Endothelial cell of umbilical vein (primary cell): ENCODE measurements at regions not wholly inside any gene's neighbourhood (a gene's known extent, or its start where the extent isn't known, plus 50 kb on each side); places are given as distances from the start of the nearest gene placed in this dataset.

Experiments
- BruUV-seq: library from RNA; stranded (reverse); fragments of 400-500 nt; replicated peaks from 2 replicates; lab custom pipeline; 2021; lab: Mats Ljungman, UMichigan
- CTCF ChIA-PET: fragments of 300-600, 350-600 bp; sonication (Branson Sonifier 250); formaldehyde crosslinking; loops from one replicate; lab custom pipeline; 2021; ENCODE audit warnings: antibody characterized with exemption, inconsistent platforms; lab: Charles Lee
- POLR2A ChIA-PET: fragments of 300-600, 350-600 bp; sonication (Branson Sonifier 250); formaldehyde crosslinking; loops from one replicate; lab custom pipeline; 2021; ENCODE audit warnings: antibody characterized with exemption, inconsistent platforms; lab: Charles Lee
- DNase-seq: peaks from one replicate; pipeline ENCODE4 v3.0.0-alpha.2; 2011; ENCODE audit warnings: low read depth, low spot score
- FAIRE-seq: peaks from 2 replicates; lab custom pipeline; 2011; peaks lifted over from hg19 to GRCh38; lab: Jason Lieb, UNC
- H2AFZ ChIP-seq: 2 replicates; pipeline ENCODE4 v1.6.0; 2012; ENCODE audit warnings: low read depth, low read length, control low read depth, inconsistent platforms
- H3K27ac ChIP-seq: 2 replicates; pipeline ENCODE4 v1.5.1; 2011; ENCODE audit warnings: low read depth, mild to moderate bottlenecking, control low read depth, low read length, moderate library complexity; ENCODE audit not compliant: insufficient read depth
- H3K27me3 ChIP-seq, 2 experiments: 2 replicates each; pipeline versions ENCODE4 v1.6.0 to v1.6.1; 2011; ENCODE audit warnings: low read length in 2 of 2, mixed read lengths in 1 of 2; ENCODE audit not compliant: control insufficient read depth in 2 of 2, insufficient read depth in 2 of 2
- H3K36me3 ChIP-seq, 2 experiments: 2 replicates in 1 of 2; 3 replicates in 1 of 2; pipeline ENCODE4 v1.5.1; 2011; ENCODE audit warnings: low read length in 2 of 2, mild to moderate bottlenecking in 1 of 2, moderate library complexity in 1 of 2; ENCODE audit not compliant: control insufficient read depth in 2 of 2, insufficient read depth in 2 of 2; ENCODE audit errors: extremely low read depth in 1 of 2
- H3K4me1 ChIP-seq: 3 replicates; pipeline ENCODE4 v1.5.1; 2011; ENCODE audit warnings: mild to moderate bottlenecking, low read length; ENCODE audit not compliant: control insufficient read depth, insufficient read depth; ENCODE audit errors: extremely low read depth
- H3K4me2 ChIP-seq: 2 replicates; pipeline ENCODE4 v1.6.1; 2011; ENCODE audit warnings: low read length, control low read depth, mixed read lengths; ENCODE audit not compliant: insufficient read depth
- H3K4me3 ChIP-seq, 3 experiments: fragments of 200-600 bp in 1 of 3; sonication (generic), shearing (Covaris generic) in 1 of 3; replicated peaks in 1 of 3; 2 replicates each; pipeline ENCODE4 v1.5.1; 2011 to 2016; ENCODE audit warnings: control low read depth in 3 of 3, low read length in 3 of 3, mild to moderate bottlenecking in 2 of 3, inconsistent platforms in 1 of 3, low read depth in 1 of 3, moderate library complexity in 1 of 3; ENCODE audit not compliant: insufficient read depth in 1 of 3
- H3K79me2 ChIP-seq: 2 replicates; pipeline ENCODE4 v1.6.0; 2012; ENCODE audit warnings: low read length, inconsistent platforms; ENCODE audit not compliant: control insufficient read depth, insufficient read depth
- H3K9ac ChIP-seq: replicated peaks from 2 replicates; pipeline ENCODE3; 2011; ENCODE audit warnings: low read length, control low read depth; ENCODE audit not compliant: insufficient read depth; ENCODE audit errors: extremely low read depth
- H3K9me1 ChIP-seq: replicated peaks from 3 replicates; pipeline ENCODE4 v1.6.0; 2011; ENCODE audit warnings: mild to moderate bottlenecking, low read length; ENCODE audit not compliant: control insufficient read depth, insufficient read depth; ENCODE audit errors: extremely low read depth
- H3K9me3 ChIP-seq: replicated peaks from 2 replicates; pipeline ENCODE4 v1.5.1; 2012; ENCODE audit warnings: low read length, inconsistent platforms; ENCODE audit not compliant: control insufficient read depth, insufficient read depth
- H4K20me1 ChIP-seq: replicated peaks from 2 replicates; pipeline ENCODE3; 2011; ENCODE audit warnings: mild to moderate bottlenecking, low read length; ENCODE audit not compliant: control insufficient read depth, insufficient read depth; ENCODE audit errors: extremely low read depth
- CTCF ChIP-seq, 2 donors: IDR thresholded peaks; 1 replicate in 1 of 2; 2 replicates in 1 of 2; pipeline ENCODE4 v1.5.1; 2011; ENCODE audit warnings: low read length in 2 of 2, mild to moderate bottlenecking in 2 of 2, moderate library complexity in 2 of 2, control low read depth in 1 of 2, inconsistent platforms in 1 of 2, low read depth in 1 of 2; ENCODE audit not compliant: insufficient read depth in 1 of 2; ENCODE audit errors: extremely low read depth in 1 of 2
- EZH2 ChIP-seq: IDR thresholded peaks from 2 replicates; pipeline ENCODE4 v1.6.1; 2012; ENCODE audit warnings: borderline replicate concordance, low read depth, mild to moderate bottlenecking, moderate library complexity, low read length, inconsistent platforms; ENCODE audit not compliant: severe bottlenecking
- FOS ChIP-seq: IDR thresholded peaks from 2 replicates; pipeline ENCODE4 v1.6.1; 2011; ENCODE audit warnings: mild to moderate bottlenecking, low read length, moderate library complexity, borderline replicate concordance; ENCODE audit not compliant: insufficient read depth
- GATA2 ChIP-seq: IDR thresholded peaks from 2 replicates; pipeline ENCODE4 v1.7.0; 2011; ENCODE audit warnings: low read depth, mild to moderate bottlenecking, moderate library complexity, mixed read lengths, low read length; ENCODE audit not compliant: insufficient read length, insufficient read depth
- JUN ChIP-seq: IDR thresholded peaks from 2 replicates; pipeline ENCODE4 v1.6.1; 2011; ENCODE audit warnings: borderline replicate concordance, low read depth; ENCODE audit not compliant: insufficient read length, insufficient read depth
- MAX ChIP-seq: IDR thresholded peaks from 2 replicates; pipeline ENCODE4 v1.6.1; 2011; ENCODE audit not compliant: insufficient read depth, insufficient read length
- MYC ChIP-seq: IDR thresholded peaks from one replicate; pipeline ENCODE4 v1.6.1; 2011; ENCODE audit warnings: mild to moderate bottlenecking, low read depth, low read length
- POLR2A ChIP-seq: IDR thresholded peaks from 2 replicates; pipeline ENCODE4 v1.6.1; 2012; ENCODE audit warnings: low read depth, mild to moderate bottlenecking, control low read depth, low read length
- POLR2AphosphoS5 ChIP-seq: IDR thresholded peaks from 2 replicates; pipeline ENCODE4 v1.6.1; 2012; ENCODE audit warnings: low read depth, mild to moderate bottlenecking, control low read depth, low read length, moderate library complexity; ENCODE audit not compliant: insufficient read depth
- dilution Hi-C: fragments of 300-500 bp; cut with MboI; formaldehyde crosslinking; loops from one replicate; pipeline ENCODE4 v1.15.0; 2019; ENCODE audit warnings: low sequenced_read_pairs; ENCODE audit not compliant: extremely low pct_ligation_motif_present
- intact Hi-C: fragments of 100-400 bp; cut with micrococcal nuclease; formaldehyde crosslinking; loops from one replicate; pipeline ENCODE4 v1.10.0; 2022

- TF ChIP-seq MAX (no peak), POLR2AphosphoS5 (no peak), GATA2 (no peak), JUN (no peak), MYC (no peak), EZH2 (no peak), FOS (no peak), POLR2A (no peak), CTCF (IDR thresholded peaks at IDR 0.05; ENCODE audit: extremely low read depth in 1 of 2, insufficient read depth in 1 of 2, low read depth in 1 of 2, low read length in 2 of 2) (no peak)
- DNase-seq: no peak
- Histone ChIP-seq H3K9me3 (no peaks in the 10 kb centered on the region), H4K20me1 (no peaks in the 10 kb centered on the region), H3K4me3 (no peak overlapping the region), H3K79me2 (no peaks in the 10 kb centered on the region), H3K36me3 (no peaks in the 10 kb centered on the region), H3K9me1 (no peaks in the 10 kb centered on the region), H3K9ac (no peak overlapping the region), H3K4me2 (no peak overlapping the region), H3K4me1 (no peaks in the 10 kb centered on the region), H3K27me3 (no peaks in the 10 kb centered on the region), H3K27ac (no peak overlapping the region), H2AFZ (no peak overlapping the region)
- ChIA-PET POLR2A (no interaction called here), CTCF (no interaction called here)
- no TSS peak for BruUV-seq
- no peak for FAIRE-seq
- dilution Hi-C loops (no loop called here), intact Hi-C loops (no loop called here)
Measured at GRCh38 chr9:116098476-116098875, 55.1 kb upstream of the PAPPA start.
